ENCODE measurements at regions not wholly inside any gene's neighbourhood (a gene's known extent, or its start where the extent isn't known, plus 50 kb on each side); places are given as distances from the start of the nearest gene placed in this dataset.

DNA sequence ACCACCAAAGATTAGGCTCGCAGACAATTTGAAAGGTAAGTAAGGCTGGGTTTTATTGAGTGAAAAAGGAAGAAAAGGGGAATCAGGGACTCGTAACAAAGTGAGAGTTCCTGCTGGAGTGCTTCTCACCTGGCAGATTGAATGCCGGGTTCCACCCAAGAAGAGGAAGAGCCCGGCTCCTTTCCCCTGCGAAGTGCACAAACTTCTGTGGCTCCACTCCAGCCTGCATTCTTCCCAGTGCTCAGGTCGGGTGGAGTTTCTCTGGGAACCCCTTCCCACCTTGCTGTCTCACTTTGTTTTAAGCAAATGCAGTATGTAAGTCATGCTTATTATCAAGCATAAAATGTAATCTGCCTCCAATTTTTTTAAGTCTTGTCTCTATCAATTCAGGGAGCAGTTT lies 87.1 kb upstream of the TMEM106B start:
- DNase-seq (ENCODE audit: low read depth in 1 of 2, low spot score in 1 of 2): no peak
- Histone ChIP-seq H3K27me3 (no peaks in the 10 kb centered on the region), H3K36me3 (no peaks in the 10 kb centered on the region), H3K4me1 (ENCODE audit: low read depth) (peaks cover 4% of the 10 kb centered on the region), H3K4me3 (no peak overlapping the region), H3K9me3 (ENCODE audit: low read depth) (no peaks in the 10 kb centered on the region), H3K27ac (no peak overlapping the region)
- no peak for TF ChIP-seq CTCF (IDR thresholded peaks at IDR 0.05; ENCODE audit: low read depth, low read length)

DNA sequence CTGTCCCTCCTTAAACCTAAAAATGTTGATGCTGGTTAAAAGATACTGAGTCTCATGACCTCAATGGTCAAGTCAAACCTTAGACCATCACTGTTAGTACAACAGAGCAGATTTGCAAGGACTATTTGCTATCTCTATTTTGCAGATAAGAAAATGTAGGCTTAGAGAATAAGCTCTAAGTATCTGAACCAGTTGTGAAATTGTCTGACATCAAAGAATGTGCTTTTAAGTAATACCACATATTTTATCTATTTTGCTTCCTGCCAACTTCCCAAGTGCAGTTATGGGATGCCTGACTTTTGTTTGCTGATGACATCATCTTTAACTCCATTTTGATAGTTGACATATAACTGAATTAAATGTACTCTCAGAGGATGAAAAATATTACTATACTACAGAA lies 83.6 kb upstream of the TMEM106B start:
- DNase-seq (ENCODE audit: low read depth in 1 of 2, low spot score in 1 of 2): peak in 1 of 2 donors; percentile 48
- no peak for TF ChIP-seq CTCF (IDR thresholded peaks at IDR 0.05; ENCODE audit: low read depth, low read length)
- H3K27ac ChIP-seq: no peak overlapping the region

GRCh38 chr7:12130609-12131008 lies 80.5 kb upstream of the TMEM106B start:
- no peak for TF ChIP-seq CTCF (IDR thresholded peaks at IDR 0.05; ENCODE audit: low read depth, low read length)
- Histone ChIP-seq H3K4me3 (no peak overlapping the region), H3K27me3 (no peaks in the 10 kb centered on the region), H3K36me3 (no peaks in the 10 kb centered on the region), H3K4me1 (ENCODE audit: low read depth) (no peaks in the 10 kb centered on the region), H3K27ac (no peak overlapping the region), H3K9me3 (ENCODE audit: low read depth) (no peaks in the 10 kb centered on the region)
- DNase-seq (ENCODE audit: low read depth in 1 of 2, low spot score in 1 of 2): no peak

More for the DNA sequence above, 83.6 kb upstream of the TMEM106B start:
- Histone ChIP-seq H3K4me1 (ENCODE audit: low read depth) (no peaks in the 10 kb centered on the region), H3K36me3 (no peaks in the 10 kb centered on the region), H3K27me3 (no peaks in the 10 kb centered on the region), H3K9me3 (ENCODE audit: low read depth) (no peaks in the 10 kb centered on the region), H3K4me3 (no peak overlapping the region)

DNA sequence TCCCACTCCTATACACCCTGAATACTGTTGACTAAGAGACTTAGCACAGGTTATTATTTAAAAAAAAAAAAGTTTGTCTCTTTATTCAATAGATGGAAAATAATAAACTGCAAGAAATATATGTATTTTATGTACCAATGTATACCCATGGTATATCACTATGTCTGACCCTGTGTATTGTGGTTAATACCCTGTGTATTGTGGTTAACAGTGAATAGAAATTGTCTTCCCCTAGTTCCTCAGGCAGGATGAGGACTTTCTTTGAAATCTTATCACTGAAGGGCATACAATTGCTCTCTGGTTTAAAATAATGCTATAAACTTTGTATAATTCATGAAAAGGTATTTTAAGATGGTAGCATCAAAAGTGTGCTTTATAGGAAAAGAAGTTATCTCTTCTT lies 80.0 kb upstream of the TMEM106B start:
- Histone ChIP-seq H3K4me3 (no peak overlapping the region), H3K36me3 (no peaks in the 10 kb centered on the region), H3K27me3 (no peaks in the 10 kb centered on the region), H3K9me3 (ENCODE audit: low read depth) (no peaks in the 10 kb centered on the region), H3K27ac (no peak overlapping the region), H3K4me1 (ENCODE audit: low read depth) (no peaks in the 10 kb centered on the region)
- TF ChIP-seq CTCF (IDR thresholded peaks at IDR 0.05; ENCODE audit: low read depth, low read length): no peak
- DNase-seq (ENCODE audit: low read depth in 1 of 2, low spot score in 1 of 2): no peak

DNA sequence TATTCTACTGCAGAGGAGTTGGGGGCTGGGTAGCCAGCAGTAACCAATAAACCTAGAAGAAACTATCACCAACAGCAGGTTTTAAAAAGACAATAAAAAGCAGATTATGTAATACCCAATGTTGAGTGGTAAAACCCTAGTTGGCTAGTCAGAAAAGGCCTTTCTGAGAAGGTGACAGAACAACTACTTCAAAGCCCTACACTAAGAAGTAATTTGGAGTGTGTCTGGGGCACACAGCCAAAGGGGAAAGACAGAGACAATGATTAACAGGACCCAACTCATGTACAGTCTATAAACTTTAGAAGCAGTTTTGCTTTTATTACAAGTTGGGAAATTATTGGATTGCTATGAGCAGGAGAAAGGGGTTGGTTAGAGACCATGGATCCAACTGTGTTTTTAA lies 77.2 kb upstream of the TMEM106B start:
- Histone ChIP-seq H3K4me3 (no peak overlapping the region), H3K9me3 (ENCODE audit: low read depth) (no peaks in the 10 kb centered on the region), H3K4me1 (ENCODE audit: low read depth) (no peaks in the 10 kb centered on the region), H3K27ac (no peak overlapping the region), H3K27me3 (no peaks in the 10 kb centered on the region), H3K36me3 (no peaks in the 10 kb centered on the region)
- TF ChIP-seq CTCF (IDR thresholded peaks at IDR 0.05; ENCODE audit: low read depth, low read length): no peak
- DNase-seq (ENCODE audit: low read depth in 1 of 2, low spot score in 1 of 2): no peak

DNA sequence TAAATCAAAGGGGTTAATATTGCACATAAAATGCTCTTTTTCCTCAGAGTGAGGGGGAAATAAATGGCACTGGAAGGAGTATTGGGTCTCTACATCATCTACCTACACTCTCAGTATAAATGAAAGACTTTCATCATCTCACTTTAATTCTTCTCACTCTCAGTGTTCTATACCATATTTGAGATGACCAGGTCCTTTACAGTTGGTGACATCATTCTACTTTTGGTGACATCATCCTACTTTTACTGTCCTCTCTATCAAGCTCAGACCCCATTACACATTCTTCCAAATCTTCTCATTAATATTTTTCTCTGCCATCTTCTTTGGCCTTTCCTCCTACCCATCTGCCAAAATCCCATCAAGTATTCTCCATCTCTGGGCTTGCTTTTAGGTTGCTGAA lies 74.6 kb upstream of the TMEM106B start:
- Histone ChIP-seq H3K27ac (no peak overlapping the region), H3K4me3 (no peak overlapping the region), H3K36me3 (no peaks in the 10 kb centered on the region), H3K9me3 (ENCODE audit: low read depth) (no peaks in the 10 kb centered on the region), H3K27me3 (no peaks in the 10 kb centered on the region), H3K4me1 (ENCODE audit: low read depth) (no peaks in the 10 kb centered on the region)
- no peak for TF ChIP-seq CTCF (IDR thresholded peaks at IDR 0.05; ENCODE audit: low read depth, low read length)
- no peak for DNase-seq (ENCODE audit: low read depth in 1 of 2, low spot score in 1 of 2)
